K562 (cell line): ENCODE measurements at regions not wholly inside any gene's neighbourhood (a gene's known extent, or its start where the extent isn't known, plus 50 kb on each side); places are given as distances from the start of the nearest gene placed in this dataset.

ENCODE experiments used
- ATAC-seq: fragments of 200-7000 bp; cut with Tn5 transposase; 3 replicates; pipeline ENCODE4 v1.9.1; 2020; ENCODE audit warnings: moderate library complexity
- BruUV-seq: library from RNA; stranded (reverse); fragments of 400-500 nt; replicated peaks from 2 replicates; lab custom pipeline; 2021; lab: Mats Ljungman, UMichigan
- CTCF ChIA-PET: fragments of 300-600 bp; formaldehyde crosslinking; extraction: SDS; loops from one replicate; lab custom pipeline; 2021; ENCODE audit warnings: low intra/inter-chr PET ratio; lab: Yijun Ruan, JAX
- POLR2A ChIA-PET: fragments of 300-600, 350-650 bp; sonication (Branson Sonifier 250); formaldehyde crosslinking; extraction: SDS; loops from one replicate; lab custom pipeline; 2021; ENCODE audit warnings: antibody characterized with exemption, inconsistent platforms; lab: Yijun Ruan, JAX
- DNase-seq, 4 experiments: peaks; one replicate each; pipeline versions ENCODE4 v3.0.0 to v3.0.0-alpha.2; 2011 to 2018; ENCODE audit warnings: low spot score in 3 of 4, mixed read lengths in 3 of 4; ENCODE audit errors: extremely low read depth in 1 of 4
- FAIRE-seq: peaks from 2 replicates; lab custom pipeline; 2011; peaks lifted over from hg19 to GRCh38; lab: Jason Lieb, UNC
- H2AFZ ChIP-seq: 2 replicates; pipeline ENCODE4 v1.6.0; 2011; ENCODE audit warnings: low read depth, low read length, control low read depth, inconsistent platforms
- H3K27ac ChIP-seq: fragments of 200-600 bp; 3 replicates; pipeline ENCODE4 v1.8.0; 2011; ENCODE audit warnings: low read depth, mild to moderate bottlenecking, control low read depth, inconsistent platforms, low read length, moderate library complexity, mixed read lengths; ENCODE audit errors: extremely low read depth
- H3K27me3 ChIP-seq, 2 experiments: fragments of 300-600 bp in 1 of 2; 2 replicates in 1 of 2; 3 replicates in 1 of 2; pipeline versions ENCODE4 v1.6.0 to v1.8.0; 2011; ENCODE audit warnings: inconsistent platforms in 2 of 2, low read length in 2 of 2, mild to moderate bottlenecking in 1 of 2, mixed read lengths in 1 of 2, moderate library complexity in 1 of 2; ENCODE audit not compliant: control insufficient read depth in 2 of 2, insufficient read depth in 2 of 2
- H3K36me3 ChIP-seq: fragments of 300-600 bp; 3 replicates; pipeline ENCODE4 v1.8.0; 2011; ENCODE audit warnings: mild to moderate bottlenecking, low read length, inconsistent platforms; ENCODE audit not compliant: control insufficient read depth, insufficient read depth
- H3K4me1 ChIP-seq, 2 experiments: fragments of 200-600 bp in 1 of 2; replicated peaks in 1 of 2; 2 replicates in 1 of 2; 3 replicates in 1 of 2; pipeline versions ENCODE4 v1.5.1 to v1.8.0; 2011; ENCODE audit warnings: inconsistent platforms in 2 of 2, low read length in 2 of 2, mild to moderate bottlenecking in 1 of 2, mixed read lengths in 1 of 2, moderate library complexity in 1 of 2; ENCODE audit not compliant: control insufficient read depth in 2 of 2, insufficient read depth in 2 of 2
- H3K4me2 ChIP-seq: 2 replicates; pipeline ENCODE4 v1.6.1; 2011; ENCODE audit warnings: low read length, control low read depth, inconsistent platforms, mixed read lengths; ENCODE audit not compliant: insufficient read depth
- H3K4me3 ChIP-seq: fragments of 200-600 bp; sonication (generic), shearing (Covaris generic); 2 replicates; pipeline ENCODE4 v1.5.1; 2016; ENCODE audit warnings: control low read depth, inconsistent platforms
- H3K79me2 ChIP-seq: fragments of 200-600 bp; 3 replicates; pipeline ENCODE4 v1.8.0; 2011; ENCODE audit warnings: low read length, inconsistent platforms; ENCODE audit not compliant: control insufficient read depth, insufficient read depth
- H3K9ac ChIP-seq, 2 experiments: 2 replicates each; pipeline versions ENCODE4 v1.6.0 to v1.6.1; 2011; ENCODE audit warnings: low read depth in 2 of 2, low read length in 2 of 2, control low read depth in 1 of 2, inconsistent platforms in 1 of 2, mild to moderate bottlenecking in 1 of 2, mixed read lengths in 1 of 2; ENCODE audit not compliant: insufficient read depth in 1 of 2
- H3K9me1 ChIP-seq: one replicate; pipeline ENCODE4 v1.6.0; 2011; ENCODE audit warnings: inconsistent platforms, mild to moderate bottlenecking, low read length, moderate library complexity; ENCODE audit not compliant: control insufficient read depth, insufficient read depth
- H3K9me3 ChIP-seq: replicated peaks from 2 replicates; pipeline ENCODE4 v1.5.1; 2011; ENCODE audit warnings: low read depth, low read length, inconsistent platforms; ENCODE audit not compliant: control insufficient read depth, insufficient read depth
- H4K20me1 ChIP-seq: replicated peaks from 2 replicates; pipeline ENCODE4 v1.6.1; 2011; ENCODE audit warnings: low read length, inconsistent platforms, mixed read lengths; ENCODE audit not compliant: control insufficient read depth, insufficient read depth
- AFF4 ChIP-seq: sonication (generic); formaldehyde crosslinking; IDR thresholded peaks from 2 replicates; pipeline ENCODE4 v1.8.0; 2023; ENCODE audit warnings: mild to moderate bottlenecking, missing genetic modification reagents
- CBX8 ChIP-seq: fragments of 200-600 bp; sonication (generic); IDR thresholded peaks from 2 replicates; pipeline ENCODE4 v1.6.1; 2012; ENCODE audit warnings: borderline replicate concordance, mixed run types, low read depth, mild to moderate bottlenecking, moderate library complexity, mixed read lengths, low read length, control low read depth, inconsistent platforms; ENCODE audit not compliant: poor library complexity, severe bottlenecking; ENCODE audit errors: extremely low read depth
- DPF2 ChIP-seq: fragments of 450-650 bp; IDR thresholded peaks from 2 replicates; pipeline ENCODE4 v1.6.1; 2016
- ESRRA ChIP-seq: fragments of 450-650 bp; IDR thresholded peaks from 2 replicates; pipeline ENCODE4 v1.6.1; 2014; ENCODE audit warnings: low read depth, mild to moderate bottlenecking, moderate library complexity, borderline replicate concordance
- FOXA3 ChIP-seq, 2 experiments: fragments of 450-650 bp in 1 of 2; sonication (generic) in 1 of 2; formaldehyde crosslinking; IDR thresholded peaks in 1 of 2; conservative IDR thresholded peaks in 1 of 2; 2 replicates each; pipeline versions ENCODE4 v1.4.0 to v1.8.0; 2020 to 2022; ENCODE audit warnings: mild to moderate bottlenecking in 2 of 2, missing genetic modification reagents in 1 of 2
- GABPB2 ChIP-seq: fragments of 250-450 bp; sonication (Bioruptor Pico); conservative IDR thresholded peaks from 2 replicates; pipeline ENCODE4 v1.5.1; 2021; ENCODE audit warnings: mild to moderate bottlenecking
- PTTG1 ChIP-seq: fragments of 450-650 bp; IDR thresholded peaks from 2 replicates; pipeline ENCODE4 v1.6.1; 2016; ENCODE audit warnings: low read depth, mild to moderate bottlenecking, missing genetic modification characterization, missing compliant biosample characterization
- SREBF1 ChIP-seq: fragments of 150-350 bp; IDR thresholded peaks from 2 replicates; pipeline ENCODE4 v1.6.1; 2014; ENCODE audit warnings: antibody characterized with exemption, low read depth, low read length, borderline replicate concordance
- THAP12 ChIP-seq: fragments of 250-450 bp; sonication (Bioruptor Pico); IDR thresholded peaks from 2 replicates; pipeline ENCODE4 v1.9.0; 2021; ENCODE audit warnings: mild to moderate bottlenecking, inconsistent platforms
- U2AF1 ChIP-seq: fragments of 200-400 bp; formaldehyde crosslinking; optimal IDR thresholded peaks from 2 replicates; pipeline ENCODE3; 2017; ENCODE audit warnings: mild to moderate bottlenecking, low read depth, low read length, moderate library complexity
- ZFP1 ChIP-seq: fragments of 450-650 bp; formaldehyde crosslinking; IDR thresholded peaks from 2 replicates; pipeline ENCODE4 v1.4.0; 2020; ENCODE audit warnings: mild to moderate bottlenecking, mixed read lengths
- ZNF764 ChIP-seq: fragments of 250-450 bp; sonication (Bioruptor Pico); IDR thresholded peaks from 2 replicates; pipeline ENCODE4 v1.4.0; 2020; ENCODE audit warnings: low read depth, mild to moderate bottlenecking, moderate library complexity
- WGBS: fragments of 100-300 bp; shearing (Covaris generic); methylation state at CpG from one replicate; pipeline ENCODE4 v1.1.6; 2016; ENCODE audit warnings: low coverage, mixed read lengths; ENCODE audit not compliant: insufficient coverage; ENCODE audit errors: missing lambda C conversion rate; 5-methylcytosine and 5-hydroxymethylcytosine counted together
- in situ Hi-C: fragments of 300-500 bp; cut with MboI; formaldehyde crosslinking; loops from 4 replicates; pipeline ENCODE4 v1.15.0; 2018; ENCODE audit warnings: inconsistent platforms, mixed read lengths
- intact Hi-C: fragments of 100-400 bp; cut with micrococcal nuclease; formaldehyde crosslinking; loops from 2 replicates; pipeline ENCODE4 v1.14.2; 2022
- TF ChIP-seq, protein P1 (sequence below): fragments of 250-450 bp; sonication (Bioruptor Pico); IDR thresholded peaks from 2 replicates; pipeline ENCODE4 v1.5.0; 2021

GRCh38 chr6:105648276-105648675 lies 245.4 kb upstream of the PREP start (continued):
- no peak for TF ChIP-seq AFF4 (CRISPR knock-in tag)

DNA sequence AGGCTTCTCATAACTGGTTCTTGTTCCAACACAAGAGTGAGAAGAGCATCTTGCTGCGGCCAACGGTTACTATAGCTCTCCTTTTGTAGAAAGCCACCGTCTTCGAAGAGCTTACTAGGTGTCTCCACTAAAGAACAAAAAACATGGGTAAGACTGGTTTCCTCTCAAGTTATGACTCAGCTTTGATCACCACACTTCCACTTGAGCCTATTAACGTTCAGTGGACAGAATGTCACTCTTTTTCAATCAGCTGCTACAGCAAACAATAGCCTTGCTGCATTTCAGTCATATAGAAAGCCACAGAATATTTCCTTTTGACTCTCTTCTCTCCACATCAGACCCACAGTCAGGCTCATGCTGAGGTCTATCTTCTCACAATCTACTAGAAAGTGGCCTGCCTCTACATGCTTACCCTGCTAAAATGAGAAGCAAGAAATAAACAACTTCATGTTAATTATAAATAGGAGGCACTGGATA lies 243.5 kb upstream of the PREP start:
- Histone ChIP-seq H3K9me3 (no peaks in the 10 kb centered on the region), H3K4me3 (no peak overlapping the region), H3K9ac (no peak overlapping the region), H3K27me3 (peaks cover 3 to 4% of the 10 kb centered on the region in 2 experiments; a peak in 3 of 5 replicates), H4K20me1 (no peaks in the 10 kb centered on the region), H3K27ac (no peak overlapping the region), H3K4me2 (no peak overlapping the region), H3K36me3 (no peaks in the 10 kb centered on the region), H3K9me1 (no peaks in the 10 kb centered on the region), H2AFZ (no peak overlapping the region), H3K4me1 (no peaks in the 10 kb centered on the region), H3K79me2 (no peaks in the 10 kb centered on the region)
- ATAC-seq (no peak), FAIRE-seq (no peak), DNase-seq (no peak)
- no peak for TF ChIP-seq GABPB2
- no peak for TF ChIP-seq SREBF1
- no peak for TF ChIP-seq U2AF1
- no peak for TF ChIP-seq ZFP1 (CRISPR knock-in tag)
- TF ChIP-seq ZNF764 (CRISPR knock-in tag) = no peak
- TF ChIP-seq ESRRA = no peak
- no peak for TF ChIP-seq FOXA3 (CRISPR knock-in tag; conservative IDR thresholded peaks at IDR 0.05 in 1 of 2, IDR thresholded peaks at IDR 0.05 in 1 of 2)
- TF ChIP-seq, protein P1, sequence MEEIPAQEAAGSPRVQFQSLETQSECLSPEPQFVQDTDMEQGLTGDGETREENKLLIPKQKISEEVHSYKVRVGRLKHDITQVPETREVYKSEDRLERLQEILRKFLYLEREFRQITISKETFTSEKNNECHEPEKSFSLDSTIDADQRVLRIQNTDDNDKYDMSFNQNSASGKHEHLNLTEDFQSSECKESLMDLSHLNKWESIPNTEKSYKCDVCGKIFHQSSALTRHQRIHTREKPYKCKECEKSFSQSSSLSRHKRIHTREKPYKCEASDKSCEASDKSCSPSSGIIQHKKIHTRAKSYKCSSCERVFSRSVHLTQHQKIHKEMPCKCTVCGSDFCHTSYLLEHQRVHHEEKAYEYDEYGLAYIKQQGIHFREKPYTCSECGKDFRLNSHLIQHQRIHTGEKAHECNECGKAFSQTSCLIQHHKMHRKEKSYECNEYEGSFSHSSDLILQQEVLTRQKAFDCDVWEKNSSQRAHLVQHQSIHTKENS (CRISPR knock-in tag) = no peak
- no peak for TF ChIP-seq CBX8
- TF ChIP-seq THAP12 = no peak
- TF ChIP-seq PTTG1 = no peak
- TF ChIP-seq DPF2 = no peak
- WGBS = 0% methylated on average over 5 of the region's 5 CpGs
- CTCF ChIA-PET = no interaction called here
- intact Hi-C loops = no loop called here
- no TSS peak for BruUV-seq
- in situ Hi-C loops = no loop called here
- POLR2A ChIA-PET = no interaction called here
